Brain microvascular endothelial cell (primary cell): ENCODE measurements at regions not wholly inside any gene's neighbourhood (a gene's known extent, or its start where the extent isn't known, plus 50 kb on each side); places are given as distances from the start of the nearest gene placed in this dataset.
A peak's percentile ranks its signal among the peaks of the same experiment; 100 is the strongest.

Experiments
- DNase-seq: peaks from one replicate; pipeline ENCODE4 v3.0.0-alpha.2; 2020
- H3K27ac ChIP-seq: fragments of 250-450 bp; sonication (Bioruptor Pico); 2 replicates; pipeline ENCODE4 v1.5.1; 2020; ENCODE audit warnings: mild to moderate bottlenecking, moderate library complexity
- H3K27me3 ChIP-seq: fragments of 250-450 bp; sonication (Bioruptor Pico); replicated peaks from 2 replicates; pipeline ENCODE4 v1.5.1; 2020; ENCODE audit warnings: mild to moderate bottlenecking
- H3K36me3 ChIP-seq: fragments of 250-450 bp; sonication (Bioruptor Pico); replicated peaks from 2 replicates; pipeline ENCODE4 v1.5.1; 2020; ENCODE audit warnings: mild to moderate bottlenecking
- H3K4me3 ChIP-seq: 2 replicates; pipeline ENCODE4 v1.5.1; 2011; ENCODE audit warnings: low read depth, mild to moderate bottlenecking, control low read depth, low read length, moderate library complexity
- in situ Hi-C: cut with HindIII; loops from 2 replicates; pipeline ENCODE4 v1.10.0; 2017; ENCODE audit warnings: low sequenced_read_pairs, low pct_ligation_motif_present
- TF ChIP-seq, protein P1 (sequence below): IDR thresholded peaks from 2 replicates; pipeline ENCODE4 v1.5.1; 2011; ENCODE audit warnings: low read depth, mild to moderate bottlenecking, moderate library complexity, low read length, control low read depth, inconsistent platforms; ENCODE audit errors: missing control alignments

DNA sequence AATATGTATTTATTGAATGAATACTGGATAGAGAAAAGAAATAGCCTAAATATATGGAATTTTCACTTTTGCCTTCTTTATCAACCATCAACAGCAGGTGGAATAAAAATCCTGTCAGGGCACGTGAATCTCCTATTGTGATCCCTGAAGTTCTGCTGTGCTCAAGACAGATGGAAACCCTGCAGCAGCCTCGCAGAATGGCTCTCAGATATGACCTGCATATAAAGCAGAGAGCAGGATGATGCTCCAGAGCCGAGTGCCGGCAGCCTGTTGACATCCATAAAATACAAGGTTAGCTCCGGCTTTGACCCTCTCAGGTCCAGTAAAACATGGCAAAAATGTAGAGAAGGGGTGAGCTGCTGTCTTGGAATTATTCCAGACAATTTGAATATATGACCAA, 659.3 kb downstream of the DIAPH3 start:
- DNase-seq, result no peak
- TF ChIP-seq, protein P1, sequence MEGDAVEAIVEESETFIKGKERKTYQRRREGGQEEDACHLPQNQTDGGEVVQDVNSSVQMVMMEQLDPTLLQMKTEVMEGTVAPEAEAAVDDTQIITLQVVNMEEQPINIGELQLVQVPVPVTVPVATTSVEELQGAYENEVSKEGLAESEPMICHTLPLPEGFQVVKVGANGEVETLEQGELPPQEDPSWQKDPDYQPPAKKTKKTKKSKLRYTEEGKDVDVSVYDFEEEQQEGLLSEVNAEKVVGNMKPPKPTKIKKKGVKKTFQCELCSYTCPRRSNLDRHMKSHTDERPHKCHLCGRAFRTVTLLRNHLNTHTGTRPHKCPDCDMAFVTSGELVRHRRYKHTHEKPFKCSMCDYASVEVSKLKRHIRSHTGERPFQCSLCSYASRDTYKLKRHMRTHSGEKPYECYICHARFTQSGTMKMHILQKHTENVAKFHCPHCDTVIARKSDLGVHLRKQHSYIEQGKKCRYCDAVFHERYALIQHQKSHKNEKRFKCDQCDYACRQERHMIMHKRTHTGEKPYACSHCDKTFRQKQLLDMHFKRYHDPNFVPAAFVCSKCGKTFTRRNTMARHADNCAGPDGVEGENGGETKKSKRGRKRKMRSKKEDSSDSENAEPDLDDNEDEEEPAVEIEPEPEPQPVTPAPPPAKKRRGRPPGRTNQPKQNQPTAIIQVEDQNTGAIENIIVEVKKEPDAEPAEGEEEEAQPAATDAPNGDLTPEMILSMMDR, result no peak
- in situ Hi-C loops, result no loop called here
- Histone ChIP-seq H3K36me3 (no peaks in the 10 kb centered on the region), H3K4me3 (no peak overlapping the region), H3K27ac (no peak overlapping the region), H3K27me3 (no peaks in the 10 kb centered on the region)

DNA sequence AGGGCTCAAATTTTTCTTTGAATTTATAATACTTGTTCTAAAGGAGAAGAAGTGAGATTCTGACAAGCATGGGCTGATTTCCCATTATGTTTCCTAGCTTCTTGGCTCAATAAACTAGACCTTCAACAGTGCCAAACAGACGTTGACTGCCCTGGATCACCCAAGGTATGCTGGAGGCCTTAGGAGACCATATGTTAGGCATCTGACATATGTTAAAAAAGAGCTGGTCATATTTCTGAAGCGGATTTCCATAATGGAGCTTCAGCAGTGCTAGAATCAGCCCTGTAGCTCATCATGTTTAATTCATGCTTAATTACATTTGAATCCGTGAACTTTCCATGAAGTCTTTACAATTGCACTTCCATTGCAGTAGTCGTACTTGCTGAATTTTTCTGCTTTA, 653.3 kb downstream of the DIAPH3 start:
- in situ Hi-C loops, result no loop called here

DNA sequence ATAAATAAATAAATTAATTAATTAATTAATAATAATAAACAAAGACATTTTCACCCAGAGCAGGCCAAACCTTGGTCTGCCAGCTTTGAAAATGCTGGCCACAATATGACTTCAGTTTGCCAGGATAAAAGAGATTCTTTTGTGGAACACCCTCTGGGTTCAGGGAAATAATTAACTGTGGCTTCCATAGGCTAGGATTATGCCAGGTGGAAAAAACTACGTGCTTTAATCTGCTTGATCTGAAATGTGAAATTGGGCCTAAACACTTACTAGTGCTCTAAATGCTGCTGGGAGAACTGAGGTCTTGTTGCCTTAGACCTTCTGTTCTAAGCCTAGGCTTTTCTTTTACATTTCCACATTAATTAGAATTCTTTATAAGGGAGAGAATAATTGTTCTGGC, 650.0 kb downstream of the DIAPH3 start:
- Histone ChIP-seq H3K27ac (no peak overlapping the region), H3K36me3 (no peaks in the 10 kb centered on the region), H3K27me3 (no peaks in the 10 kb centered on the region), H3K4me3 (no peak overlapping the region)
- no peak for DNase-seq
- in situ Hi-C loops, result no loop called here
- TF ChIP-seq, protein P1, result no peak

More for the DNA sequence above, 653.3 kb downstream of the DIAPH3 start:
- Histone ChIP-seq H3K4me3 (no peak overlapping the region), H3K36me3 (no peaks in the 10 kb centered on the region), H3K27me3 (no peaks in the 10 kb centered on the region), H3K27ac (no peak overlapping the region)
- DNase-seq, result no peak
- TF ChIP-seq, protein P1, result no peak

DNA sequence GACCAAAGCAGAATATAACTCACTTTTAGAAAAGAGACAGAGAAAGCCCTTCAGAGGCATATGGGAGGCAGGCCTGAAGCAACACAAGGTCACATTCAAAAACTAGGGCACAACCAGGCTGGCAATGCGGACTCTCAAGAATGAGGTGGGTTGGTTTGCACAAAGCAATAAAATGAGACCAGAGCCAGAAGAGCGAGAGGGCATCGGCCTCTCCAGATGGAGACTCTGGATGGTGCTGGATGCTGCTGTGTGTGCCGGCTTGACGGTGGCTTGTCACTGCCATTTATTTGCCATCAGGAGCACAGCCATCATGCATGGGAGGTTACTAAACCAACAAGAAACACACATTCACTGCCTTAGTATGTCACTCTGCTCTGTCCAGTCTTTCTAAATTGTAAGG, 649.4 kb downstream of the DIAPH3 start:
- DNase-seq, result no peak
- no peaks in the 10 kb centered on the region for H3K27me3 ChIP-seq
- in situ Hi-C loops, result no loop called here
- no peak overlapping the region for H3K27ac ChIP-seq
- H3K36me3 ChIP-seq, result no peaks in the 10 kb centered on the region
- no peak overlapping the region for H3K4me3 ChIP-seq
- TF ChIP-seq, protein P1, result no peak

DNA sequence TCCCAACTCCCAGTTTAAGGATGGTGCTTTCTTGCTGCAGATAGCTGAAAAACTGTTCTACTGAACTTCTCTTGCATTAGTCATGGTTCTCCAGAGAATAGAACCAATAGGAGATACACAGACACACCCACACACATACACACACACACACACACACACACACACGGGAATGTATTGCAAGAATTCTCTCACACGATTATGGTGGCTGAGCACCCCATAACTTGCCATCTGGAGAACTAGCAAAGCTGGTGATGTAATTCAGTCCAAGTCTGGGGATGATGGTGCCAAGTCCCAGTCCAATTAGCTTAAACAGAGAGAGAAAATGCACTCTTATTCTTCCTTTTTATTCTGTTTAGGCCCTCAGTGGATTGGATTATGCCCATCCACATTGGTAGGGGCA, 643.9 kb downstream of the DIAPH3 start:
- H3K4me3 ChIP-seq, result no peak overlapping the region
- DNase-seq, result peak; percentile 35
- TF ChIP-seq, protein P1, result no peak
- no peak overlapping the region for H3K27ac ChIP-seq
- no peaks in the 10 kb centered on the region for H3K27me3 ChIP-seq
- in situ Hi-C loops, result no loop called here
- H3K36me3 ChIP-seq, result no peaks in the 10 kb centered on the region

DNA sequence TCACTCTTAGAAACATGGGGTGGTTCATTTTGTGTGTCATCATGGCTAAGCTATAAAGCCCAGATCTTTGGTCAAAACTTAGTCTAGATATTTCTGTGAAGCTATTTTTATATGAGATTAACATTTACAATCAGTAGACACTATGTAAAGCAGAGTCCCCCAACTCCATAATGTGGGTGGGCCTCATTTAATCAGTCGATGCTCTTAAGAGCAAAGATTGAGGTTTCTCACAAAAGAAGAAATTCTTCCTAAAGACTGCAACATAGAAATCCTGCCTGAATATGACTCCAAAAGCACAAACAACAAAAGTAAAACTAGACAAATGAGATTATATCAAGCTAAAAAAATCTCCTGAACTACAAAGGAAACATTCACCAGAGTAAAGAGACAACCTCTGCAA, 642.2 kb downstream of the DIAPH3 start:
- H3K36me3 ChIP-seq, result no peaks in the 10 kb centered on the region
- TF ChIP-seq, protein P1, result no peak
- H3K4me3 ChIP-seq, result no peak overlapping the region
- in situ Hi-C loops, result no loop called here
- no peak overlapping the region for H3K27ac ChIP-seq
- H3K27me3 ChIP-seq, result no peaks in the 10 kb centered on the region
- no peak for DNase-seq
